WERI-Rb-1 (cell line): ENCODE measurements at regions not wholly inside any gene's neighbourhood (a gene's known extent, or its start where the extent isn't known, plus 50 kb on each side); places are given as distances from the start of the nearest gene placed in this dataset.

ENCODE experiments used
- DNase-seq: peaks from one replicate; pipeline ENCODE4 v3.0.0-alpha.2; 2020
- H3K27ac ChIP-seq: fragments of 250-450 bp; sonication (Bioruptor Pico); 2 replicates; pipeline ENCODE4 v1.5.1; 2020; ENCODE audit warnings: mild to moderate bottlenecking, moderate library complexity
- H3K27me3 ChIP-seq: fragments of 250-450 bp; sonication (Bioruptor Pico); 2 replicates; pipeline ENCODE4 v1.5.1; 2021; ENCODE audit warnings: mild to moderate bottlenecking, low read depth, moderate library complexity; ENCODE audit not compliant: insufficient read depth, severe bottlenecking
- H3K36me3 ChIP-seq: fragments of 250-450 bp; sonication (Bioruptor Pico); 2 replicates; pipeline ENCODE4 v1.5.1; 2020; ENCODE audit warnings: mild to moderate bottlenecking, moderate library complexity
- H3K4me3 ChIP-seq: 2 replicates; pipeline ENCODE4 v1.5.1; 2011; ENCODE audit warnings: low read depth, mild to moderate bottlenecking, control low read depth, low read length
- H3K9me3 ChIP-seq: fragments of 250-450 bp; sonication (Bioruptor Pico); 2 replicates; pipeline ENCODE4 v1.5.1; 2021; ENCODE audit warnings: mild to moderate bottlenecking, moderate library complexity; ENCODE audit not compliant: severe bottlenecking
- TF ChIP-seq, protein P1 (sequence below): IDR thresholded peaks from 2 replicates; pipeline ENCODE4 v1.5.1; 2011; ENCODE audit warnings: low read depth, mild to moderate bottlenecking, control low read depth, inconsistent platforms, low read length

DNA sequence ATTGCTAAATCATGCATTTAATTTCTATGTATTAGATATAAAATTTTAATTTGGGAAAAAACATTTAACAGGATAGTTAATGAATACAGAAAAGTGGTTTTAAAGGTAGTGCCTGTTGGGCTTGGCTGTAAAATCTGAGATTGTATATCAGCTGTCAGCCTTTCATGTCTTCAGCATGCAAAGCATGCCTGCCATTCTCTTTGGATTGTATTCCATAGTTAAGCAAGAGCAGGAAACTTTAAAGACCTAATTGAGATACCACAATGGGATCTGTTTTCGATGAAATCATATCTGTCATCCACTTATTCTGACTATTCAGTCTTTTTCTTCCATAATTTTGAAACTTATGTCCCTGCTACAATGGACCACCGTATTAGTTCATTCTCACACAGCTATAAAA, 451.0 kb upstream of the DDI1 start:
- Histone ChIP-seq H3K27ac (peak overlapping the region; percentile 6; the same call in 1 of the 2 replicates), H3K36me3 (no peaks in the 10 kb centered on the region), H3K4me3 (no peak overlapping the region), H3K9me3 (no peaks in the 10 kb centered on the region), H3K27me3 (no peaks in the 10 kb centered on the region)
- DNase-seq, result no peak
- TF ChIP-seq, protein P1, sequence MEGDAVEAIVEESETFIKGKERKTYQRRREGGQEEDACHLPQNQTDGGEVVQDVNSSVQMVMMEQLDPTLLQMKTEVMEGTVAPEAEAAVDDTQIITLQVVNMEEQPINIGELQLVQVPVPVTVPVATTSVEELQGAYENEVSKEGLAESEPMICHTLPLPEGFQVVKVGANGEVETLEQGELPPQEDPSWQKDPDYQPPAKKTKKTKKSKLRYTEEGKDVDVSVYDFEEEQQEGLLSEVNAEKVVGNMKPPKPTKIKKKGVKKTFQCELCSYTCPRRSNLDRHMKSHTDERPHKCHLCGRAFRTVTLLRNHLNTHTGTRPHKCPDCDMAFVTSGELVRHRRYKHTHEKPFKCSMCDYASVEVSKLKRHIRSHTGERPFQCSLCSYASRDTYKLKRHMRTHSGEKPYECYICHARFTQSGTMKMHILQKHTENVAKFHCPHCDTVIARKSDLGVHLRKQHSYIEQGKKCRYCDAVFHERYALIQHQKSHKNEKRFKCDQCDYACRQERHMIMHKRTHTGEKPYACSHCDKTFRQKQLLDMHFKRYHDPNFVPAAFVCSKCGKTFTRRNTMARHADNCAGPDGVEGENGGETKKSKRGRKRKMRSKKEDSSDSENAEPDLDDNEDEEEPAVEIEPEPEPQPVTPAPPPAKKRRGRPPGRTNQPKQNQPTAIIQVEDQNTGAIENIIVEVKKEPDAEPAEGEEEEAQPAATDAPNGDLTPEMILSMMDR, result no peak

DNA sequence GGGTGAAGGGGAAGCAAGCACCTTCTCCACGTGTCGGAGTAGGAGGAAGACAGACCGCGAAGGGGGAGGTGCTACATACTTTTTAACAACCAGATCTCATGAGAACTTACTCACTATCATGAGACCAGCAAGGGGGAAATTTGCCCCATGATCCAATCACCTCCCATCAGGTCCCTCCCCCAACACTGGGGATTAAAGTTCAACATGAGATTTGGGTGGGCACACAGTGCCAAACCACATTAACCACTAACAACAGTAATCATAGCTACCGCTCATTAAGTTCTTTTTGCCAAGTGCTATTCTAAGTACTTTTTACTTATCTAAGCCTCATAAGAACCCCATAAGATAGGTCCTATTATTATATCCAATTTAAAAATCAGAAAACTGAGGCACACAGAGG, 450.5 kb upstream of the DDI1 start:
- Histone ChIP-seq H3K9me3 (no peaks in the 10 kb centered on the region), H3K27ac (peak overlapping the region; percentile 6; the same call in 1 of the 2 replicates)
- TF ChIP-seq, protein P1, result no peak

DNA sequence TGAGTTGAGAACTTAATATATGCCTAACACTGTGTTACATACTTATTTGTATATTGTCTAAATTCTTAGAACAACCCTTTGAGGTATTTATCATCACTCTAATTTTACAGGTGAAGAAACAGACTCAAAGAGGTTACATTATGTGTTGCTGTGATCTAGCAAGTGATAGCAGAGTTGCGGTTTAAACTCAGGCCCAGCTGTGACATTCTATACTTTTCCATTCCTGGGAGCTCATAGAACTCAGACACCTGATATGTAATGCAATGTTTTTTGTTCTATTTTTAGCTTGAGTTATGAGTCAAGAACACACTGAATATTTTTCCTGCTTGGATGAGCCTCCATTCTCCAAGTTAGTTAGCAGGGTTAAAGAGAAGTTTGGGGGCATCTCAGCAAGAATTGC, 449.7 kb upstream of the DDI1 start:
- no peak for DNase-seq
- TF ChIP-seq, protein P1, result no peak
- Histone ChIP-seq H3K4me3 (no peak overlapping the region), H3K9me3 (no peaks in the 10 kb centered on the region), H3K27ac (no peak overlapping the region), H3K27me3 (no peaks in the 10 kb centered on the region), H3K36me3 (no peaks in the 10 kb centered on the region)

More for the DNA sequence above, 450.5 kb upstream of the DDI1 start:
- H3K36me3 ChIP-seq, result no peaks in the 10 kb centered on the region
- H3K4me3 ChIP-seq, result no peak overlapping the region
- no peaks in the 10 kb centered on the region for H3K27me3 ChIP-seq
- DNase-seq, result no peak

DNA sequence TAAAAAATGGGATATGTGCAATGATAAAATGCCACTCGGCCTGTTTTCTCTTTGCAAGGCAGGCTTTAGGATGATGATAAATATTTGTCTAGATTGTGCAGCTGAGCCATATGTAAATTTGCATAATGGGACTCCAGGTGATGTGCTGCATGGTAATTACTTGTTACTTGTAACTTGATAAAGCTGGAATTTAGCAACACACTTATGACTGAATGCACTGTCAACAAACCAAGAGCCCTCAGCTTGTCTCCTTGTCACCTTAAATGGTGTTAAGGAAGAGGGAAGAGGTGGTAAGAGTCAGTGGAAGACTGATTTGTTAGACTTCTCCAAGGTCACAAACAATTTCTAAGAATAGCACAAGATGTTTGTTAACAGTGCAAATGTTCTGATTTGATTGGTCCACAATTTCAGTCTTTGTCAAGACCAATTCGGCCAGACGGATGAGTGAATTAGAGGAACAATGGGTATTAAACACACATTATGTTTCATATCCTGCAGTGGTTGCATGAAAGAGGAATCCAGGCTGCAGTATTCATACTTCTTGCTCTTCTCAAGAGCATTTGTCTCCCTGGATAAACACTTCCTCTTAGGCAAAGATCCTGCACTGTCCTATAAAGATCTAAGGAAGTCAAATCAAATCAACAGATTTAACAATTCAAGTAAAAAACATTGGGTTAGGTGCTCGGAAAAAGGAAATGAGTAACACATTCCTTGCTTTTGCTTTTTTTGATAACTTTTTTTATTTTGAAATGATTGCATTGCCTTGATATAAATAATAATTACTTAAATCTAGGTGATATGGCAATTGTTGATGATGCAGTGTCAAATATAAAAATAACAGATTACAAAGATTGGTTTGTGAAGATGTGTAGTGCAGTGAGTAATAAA, 448.3 kb upstream of the DDI1 start:
- no peaks in the 10 kb centered on the region for H3K36me3 ChIP-seq
- no peaks in the 10 kb centered on the region for H3K27me3 ChIP-seq
- DNase-seq, result no peak
- no peak overlapping the region for H3K4me3 ChIP-seq
- no peaks in the 10 kb centered on the region for H3K9me3 ChIP-seq
- H3K27ac ChIP-seq, result no peak overlapping the region
- TF ChIP-seq, protein P1, result no peak

DNA sequence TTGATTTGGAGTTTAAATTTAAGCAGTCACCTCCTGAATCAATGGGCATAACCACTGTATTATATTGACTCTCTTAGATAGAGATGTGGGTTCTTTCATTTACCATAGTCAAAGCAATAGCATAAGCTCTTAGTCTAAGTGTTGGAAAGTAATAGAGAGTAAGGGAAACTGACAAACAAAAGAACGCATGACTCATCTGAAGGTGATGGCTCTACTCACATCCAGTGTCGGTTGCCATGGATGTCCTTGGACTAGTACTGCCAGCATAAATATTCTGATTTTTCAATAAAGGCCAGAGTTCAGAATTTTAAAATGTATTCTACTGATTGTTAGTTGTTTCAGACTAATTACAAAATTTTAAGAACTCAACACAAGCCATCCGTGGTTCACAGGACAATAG, 444.9 kb upstream of the DDI1 start:
- no peaks in the 10 kb centered on the region for H3K36me3 ChIP-seq
- no peak overlapping the region for H3K27ac ChIP-seq
- no peaks in the 10 kb centered on the region for H3K9me3 ChIP-seq
- TF ChIP-seq, protein P1, result no peak
- no peaks in the 10 kb centered on the region for H3K27me3 ChIP-seq
- no peak for DNase-seq
- H3K4me3 ChIP-seq, result no peak overlapping the region

DNA sequence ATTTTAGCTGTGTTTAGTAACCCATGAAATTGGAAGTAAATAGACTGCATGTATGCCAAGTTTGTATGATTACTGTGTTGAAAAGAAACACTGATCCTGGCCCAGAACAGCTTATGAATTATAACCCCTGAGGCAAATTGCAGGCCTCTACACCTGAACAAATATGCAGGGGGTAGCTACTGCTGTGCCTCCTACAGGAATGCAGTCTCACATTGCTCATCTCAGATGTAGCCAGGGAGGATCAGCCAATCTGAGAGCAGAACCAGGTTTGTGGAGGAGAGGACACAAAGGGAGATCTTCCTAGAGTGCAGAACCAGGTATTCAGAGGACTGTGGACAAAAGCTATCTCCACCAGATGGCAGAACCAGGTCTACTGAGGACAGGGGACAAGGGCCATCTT, 442.2 kb upstream of the DDI1 start:
- no peak for DNase-seq
- TF ChIP-seq, protein P1, result 0 out of 2 replicates have a peak, but pooled peaks have one; percentile 2
- Histone ChIP-seq H3K27ac (no peak overlapping the region), H3K9me3 (no peaks in the 10 kb centered on the region), H3K4me3 (no peak overlapping the region), H3K27me3 (no peaks in the 10 kb centered on the region), H3K36me3 (no peaks in the 10 kb centered on the region)
